HT1080 (cell line): ENCODE measurements at regions not wholly inside any gene's neighbourhood (a gene's known extent, or its start where the extent isn't known, plus 50 kb on each side); places are given as distances from the start of the nearest gene placed in this dataset.
A peak's percentile ranks its signal among the peaks of the same experiment; 100 is the strongest.
"Not testable (repeated sequence)": the region's sequence is repeated elsewhere in the genome, so short reads cannot be mapped to it uniquely, and the experiment has no call there.

Source experiments
- DNase-seq: peaks from one replicate; pipeline ENCODE4 v3.0.0-alpha.2; 2015; ENCODE audit warnings: low read depth

DNA sequence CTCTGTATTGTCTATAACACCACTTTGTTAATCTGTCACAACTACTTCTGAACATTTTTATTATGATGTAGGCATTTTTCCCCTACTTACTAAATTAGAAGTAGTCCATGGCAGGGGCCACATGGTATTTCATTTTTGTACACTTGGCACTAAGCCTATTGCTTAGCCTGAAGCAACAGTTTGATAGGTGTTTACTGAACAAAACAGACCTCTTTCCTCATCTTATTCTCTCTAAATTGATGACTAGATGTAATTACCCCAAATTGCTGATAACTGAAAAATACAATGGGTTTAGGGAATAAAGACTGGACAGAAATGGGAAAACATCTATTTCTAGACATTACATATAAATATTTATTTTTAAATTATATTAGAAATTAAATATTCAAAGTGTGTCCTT, 633.8 kb downstream of the SLCO4C1 start:
- no peak for DNase-seq

- DNase-seq, result no peak
Measured at GRCh38 chr5:101658433-101658832, 637.7 kb downstream of the SLCO4C1 start.

DNA sequence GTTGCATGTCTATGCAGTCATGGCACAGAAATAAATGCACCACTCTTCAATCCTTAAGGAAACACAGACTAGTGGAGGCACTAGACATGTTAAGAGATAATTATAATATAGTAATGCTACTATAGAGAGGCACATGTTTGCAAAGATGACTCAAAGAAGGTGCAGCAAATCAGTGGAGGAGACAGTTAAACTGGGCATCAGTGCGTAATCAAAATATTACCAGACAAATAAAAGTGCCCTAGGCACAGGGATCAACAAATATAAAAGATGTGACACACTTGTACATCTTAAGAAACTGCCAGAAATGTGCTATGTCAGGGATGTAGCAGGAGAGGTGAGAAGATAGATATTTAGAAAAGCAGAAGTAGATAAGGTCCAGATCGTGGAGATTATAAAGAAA, 642.1 kb downstream of the SLCO4C1 start:
- DNase-seq, result no peak

GRCh38 chr5:101647861-101648260, 648.2 kb downstream of the SLCO4C1 start:
- no peak for DNase-seq

- no peak for DNase-seq
Measured at GRCh38 chr5:101643794-101644193, 652.3 kb downstream of the SLCO4C1 start.

DNA sequence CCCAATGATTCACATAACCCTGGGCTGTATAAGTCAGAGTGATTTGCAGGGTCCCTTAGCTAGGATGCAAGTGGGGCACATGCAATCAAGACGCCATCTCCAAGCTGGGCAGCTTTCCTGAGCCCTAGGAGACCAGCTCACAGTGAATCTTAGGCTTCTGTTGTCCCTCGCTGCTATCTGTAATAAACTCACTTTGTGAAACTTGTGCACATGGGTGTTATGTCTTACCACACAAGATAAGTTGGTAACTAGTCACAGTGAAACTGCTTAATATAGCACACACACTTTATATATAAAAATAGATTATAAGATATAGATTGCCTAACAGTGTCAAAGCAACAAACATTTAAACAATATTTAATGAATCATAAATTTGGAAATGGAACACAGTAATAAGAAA, 658.5 kb downstream of the SLCO4C1 start:
- DNase-seq, result no peak

- not testable (repeated sequence) for DNase-seq
Measured at GRCh38 chr5:101627770-101628169, 668.3 kb downstream of the SLCO4C1 start.

DNA sequence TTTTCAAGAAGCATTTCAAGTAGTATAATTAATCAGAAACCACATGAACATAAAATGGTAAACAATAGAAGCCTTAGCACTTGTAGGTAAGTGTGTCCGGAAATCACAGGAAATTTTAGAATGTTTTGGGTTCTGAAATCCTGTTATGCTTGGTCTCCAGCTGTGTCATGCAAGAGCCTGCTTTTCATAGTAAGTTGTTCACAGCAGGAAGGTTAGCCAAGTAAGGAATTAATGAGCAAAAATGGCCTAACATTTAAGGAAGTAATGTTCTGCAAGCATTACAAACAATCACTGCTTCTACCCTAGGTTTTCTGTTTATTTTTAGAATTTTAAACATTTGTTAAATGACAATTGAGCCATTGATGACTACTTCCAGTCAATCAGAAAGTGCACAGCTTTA, 669.5 kb downstream of the SLCO4C1 start:
- DNase-seq, result no peak

DNA sequence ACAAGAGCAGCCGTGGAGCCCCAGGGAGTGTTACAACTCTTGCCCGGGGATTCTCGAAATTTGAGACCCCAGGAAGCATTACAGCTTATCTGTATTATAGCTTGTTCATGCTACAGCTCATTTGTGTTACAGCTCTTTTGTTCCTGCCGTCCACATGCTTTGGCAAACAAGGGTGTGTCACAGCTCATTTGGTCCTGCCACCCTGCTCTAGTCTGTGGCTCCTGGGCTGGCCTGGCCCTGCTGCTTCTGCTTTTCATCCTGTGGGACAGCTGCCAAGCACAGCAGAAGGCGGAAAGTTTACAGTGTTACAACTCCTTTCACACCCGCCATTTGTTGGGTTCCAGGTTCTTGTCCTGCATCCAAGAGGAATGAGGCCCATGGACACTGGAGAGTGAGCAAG, 685.0 kb downstream of the SLCO4C1 start:
- no peak for DNase-seq

GRCh38 chr5:101608322-101608721, 687.8 kb downstream of the SLCO4C1 start:
- no peak for DNase-seq

DNA sequence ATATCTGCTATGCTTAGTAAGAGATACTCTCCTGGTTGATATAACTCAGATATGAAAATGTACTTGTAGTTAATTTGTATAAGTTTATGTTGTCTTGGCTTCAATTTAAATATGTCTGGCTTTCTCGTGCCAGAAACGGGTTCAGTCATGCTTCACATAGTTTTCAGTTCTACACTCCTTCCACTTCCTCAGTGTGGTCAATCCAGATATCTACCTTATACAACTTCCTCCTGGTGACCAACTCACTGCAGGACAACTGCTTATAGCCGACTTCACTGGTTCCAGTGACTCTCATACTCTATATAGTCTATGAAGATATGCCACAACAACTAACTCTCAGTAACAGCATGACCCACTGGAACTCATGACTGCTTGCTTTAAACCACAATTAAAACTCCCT, 690.4 kb downstream of the SLCO4C1 start:
- no peak for DNase-seq

GRCh38 chr5:101600614-101601013, 695.5 kb downstream of the SLCO4C1 start:
- no peak for DNase-seq

- DNase-seq, result no peak
Measured at GRCh38 chr5:101590384-101590783, 687.3 kb upstream of the ST8SIA4 start.

DNA sequence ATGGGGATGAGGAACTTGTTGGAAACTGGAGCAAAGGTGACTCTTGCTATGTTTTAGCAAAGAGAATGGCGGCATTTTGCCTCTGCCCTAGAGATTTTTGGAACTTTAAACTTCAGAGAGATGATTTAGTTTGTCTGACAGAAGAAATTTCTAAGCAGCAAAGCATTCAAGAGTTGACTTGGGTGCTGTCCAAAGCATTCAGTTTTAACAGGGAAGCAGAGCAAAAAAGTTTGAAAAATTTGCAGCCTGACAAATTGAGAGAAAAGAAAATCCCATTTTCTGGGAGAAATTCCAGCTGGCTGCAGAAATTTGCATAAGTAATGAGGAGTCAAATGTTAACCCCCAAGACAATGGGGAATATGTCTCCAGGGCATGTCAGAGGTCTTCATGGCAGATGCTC, 682.3 kb upstream of the ST8SIA4 start:
- no peak for DNase-seq

GRCh38 chr5:101580591-101580990, 677.5 kb upstream of the ST8SIA4 start:
- peak; percentile 33 for DNase-seq

GRCh38 chr5:101574017-101574416, 670.9 kb upstream of the ST8SIA4 start:
- DNase-seq, result no peak

- DNase-seq, result no peak
Measured at GRCh38 chr5:101561018-101561417, 657.9 kb upstream of the ST8SIA4 start.

GRCh38 chr5:101543780-101544179, 640.7 kb upstream of the ST8SIA4 start:
- DNase-seq, result no peak

GRCh38 chr5:101539315-101539714, 636.2 kb upstream of the ST8SIA4 start:
- no peak for DNase-seq

DNA sequence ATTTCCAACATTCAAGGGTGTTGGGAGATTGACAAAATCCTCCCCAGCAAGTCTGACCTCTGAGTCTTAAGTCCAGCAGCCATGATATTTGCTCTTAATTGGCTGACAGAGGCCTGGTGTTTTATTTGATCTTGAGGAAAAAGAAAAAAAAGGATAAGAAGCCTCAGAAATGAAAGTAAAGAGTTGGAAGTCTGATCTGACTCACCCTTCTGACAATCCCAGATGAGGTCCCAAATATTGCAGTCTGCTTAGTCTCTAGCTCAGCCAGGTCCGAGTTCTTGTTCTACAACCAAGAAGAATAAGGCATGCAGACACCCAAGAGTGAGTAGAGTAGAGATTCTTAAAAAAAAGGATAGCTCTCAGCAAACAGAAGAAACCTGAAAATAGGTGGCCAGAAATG, 632.5 kb upstream of the ST8SIA4 start:
- peak; percentile 28 for DNase-seq

- no peak for DNase-seq
Measured at GRCh38 chr5:101534491-101535110, 631.5 kb upstream of the ST8SIA4 start.

- DNase-seq, result no peak
Measured at GRCh38 chr5:101532430-101532829, 629.3 kb upstream of the ST8SIA4 start.

- no peak for DNase-seq
Measured at GRCh38 chr5:101531026-101531425, 627.9 kb upstream of the ST8SIA4 start.

DNA sequence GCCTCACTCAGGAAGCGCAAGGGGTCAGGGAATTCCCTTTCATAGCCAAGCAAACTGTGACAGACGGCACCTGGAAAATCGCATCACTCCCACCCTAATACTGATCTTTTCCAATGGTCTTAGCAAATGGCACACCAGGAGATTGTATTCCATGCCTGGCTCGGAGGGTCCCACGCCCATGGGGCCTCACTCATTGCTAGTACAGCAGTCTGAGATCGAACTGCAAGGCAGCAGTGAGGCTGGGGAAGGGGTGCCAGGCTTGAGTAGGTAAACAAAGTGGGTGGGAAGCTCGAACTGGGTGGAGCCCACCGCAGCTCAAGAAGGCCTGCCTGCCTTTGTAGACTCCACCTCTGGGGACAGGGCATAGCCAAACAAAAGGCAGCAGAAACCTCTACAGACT, 626.0 kb upstream of the ST8SIA4 start:
- DNase-seq, result not testable (repeated sequence)
